Loucy (cell line): ENCODE measurements at regions not wholly inside any gene's neighbourhood (a gene's known extent, or its start where the extent isn't known, plus 50 kb on each side); places are given as distances from the start of the nearest gene placed in this dataset.

ENCODE experiments used
- H2AFZ ChIP-seq: fragments of 200-600 bp; sonication (generic); 2 replicates; pipeline ENCODE4 v1.6.0; 2016; ENCODE audit warnings: antibody characterized with exemption, mild to moderate bottlenecking, low read length, moderate library complexity
- H3F3A ChIP-seq: fragments of 200-600 bp; 2 replicates; pipeline ENCODE4 v1.6.0; 2016; ENCODE audit warnings: antibody characterized with exemption, low read depth, mild to moderate bottlenecking
- H3K27me3 ChIP-seq: fragments of 200-600 bp; sonication (generic); 2 replicates; pipeline ENCODE4 v1.6.1; 2014; ENCODE audit warnings: low read length, mild to moderate bottlenecking; ENCODE audit not compliant: insufficient read depth, poor library complexity, severe bottlenecking
- H3K36me3 ChIP-seq: fragments of 200-600 bp; sonication (generic); 2 replicates; pipeline ENCODE4 v1.6.1; 2016; ENCODE audit warnings: low read length; ENCODE audit not compliant: insufficient read depth
- H3K4me1 ChIP-seq: fragments of 200-600 bp; sonication (generic); 2 replicates; pipeline ENCODE4 v1.5.1; 2014; ENCODE audit warnings: low read length, mild to moderate bottlenecking; ENCODE audit not compliant: insufficient read depth, poor library complexity, severe bottlenecking
- H3K4me2 ChIP-seq: fragments of 200-600 bp; sonication (generic); 2 replicates; pipeline ENCODE4 v1.6.0; 2014; ENCODE audit warnings: antibody characterized with exemption, low read length, low read depth, mild to moderate bottlenecking; ENCODE audit not compliant: poor library complexity, severe bottlenecking
- H3K4me3 ChIP-seq: fragments of 200-600 bp; sonication (generic); 2 replicates; pipeline ENCODE4 v1.5.1; 2014; ENCODE audit warnings: low read length, mild to moderate bottlenecking, mixed read lengths; ENCODE audit not compliant: poor library complexity, severe bottlenecking
- H3K79me2 ChIP-seq: fragments of 200-600 bp; sonication (generic); 2 replicates; pipeline ENCODE4 v1.6.1; 2014; ENCODE audit warnings: low read length; ENCODE audit not compliant: insufficient read depth
- H3K9ac ChIP-seq: fragments of 200-600 bp; sonication (generic); 2 replicates; pipeline ENCODE4 v1.6.0; 2014; ENCODE audit warnings: mild to moderate bottlenecking, low read depth, low read length, moderate library complexity; ENCODE audit not compliant: poor library complexity, severe bottlenecking
- H3K9me2 ChIP-seq: fragments of 200-600 bp; sonication (generic); replicated peaks from 2 replicates; pipeline ENCODE4 v1.6.1; 2016; ENCODE audit warnings: low read depth, low read length, mixed read lengths
- H3K9me3 ChIP-seq: fragments of 200-600 bp; sonication (generic); 2 replicates; pipeline ENCODE4 v1.6.1; 2014; ENCODE audit warnings: mild to moderate bottlenecking, antibody characterized with exemption, low read length, low read depth; ENCODE audit not compliant: insufficient read depth
- H4K20me1 ChIP-seq: fragments of 200-600 bp; sonication (generic); 2 replicates; pipeline ENCODE4 v1.6.0; 2014; ENCODE audit warnings: antibody characterized with exemption, low read length, mild to moderate bottlenecking; ENCODE audit not compliant: insufficient read depth, poor library complexity, severe bottlenecking
- CTCF ChIP-seq: fragments of 200-600 bp; sonication (generic); conservative IDR thresholded peaks from 2 replicates; pipeline ENCODE4 v1.5.1; 2014; ENCODE audit warnings: mild to moderate bottlenecking, antibody characterized with exemption, low read length
- EZH2phosphoT487 ChIP-seq: fragments of 200-600 bp; IDR thresholded peaks from 2 replicates; pipeline ENCODE4 v1.6.1; 2018; ENCODE audit warnings: antibody characterized with exemption, mild to moderate bottlenecking, moderate library complexity, borderline replicate concordance

GRCh38 chr14:76673261-76673660 lies 88.0 kb upstream of the VASH1 start:
- no peaks in the 10 kb centered on the region for H4K20me1 ChIP-seq
- no peaks in the 10 kb centered on the region for H3K27me3 ChIP-seq
- no peak overlapping the region for H3K9ac ChIP-seq
- H3K4me3 ChIP-seq, result no peak overlapping the region
- no peak for TF ChIP-seq EZH2phosphoT487
- no peak for TF ChIP-seq CTCF
- H3K79me2 ChIP-seq, result no peaks in the 10 kb centered on the region
- H3K4me2 ChIP-seq, result no peak overlapping the region
- H3K36me3 ChIP-seq, result no peaks in the 10 kb centered on the region
- H3F3A ChIP-seq, result no peaks in the 10 kb centered on the region
- no peaks in the 10 kb centered on the region for H3K4me1 ChIP-seq
- no peak overlapping the region for H2AFZ ChIP-seq
- no peaks in the 10 kb centered on the region for H3K9me3 ChIP-seq
- H3K9me2 ChIP-seq, result no peaks in the 10 kb centered on the region

GRCh38 chr14:76675046-76675445 lies 86.2 kb upstream of the VASH1 start:
- H3K79me2 ChIP-seq, result no peaks in the 10 kb centered on the region
- H3F3A ChIP-seq, result no peaks in the 10 kb centered on the region
- no peaks in the 10 kb centered on the region for H3K4me1 ChIP-seq
- H3K9ac ChIP-seq, result no peak overlapping the region
- H3K27me3 ChIP-seq, result no peaks in the 10 kb centered on the region
- H3K9me2 ChIP-seq, result no peaks in the 10 kb centered on the region
- no peak overlapping the region for H2AFZ ChIP-seq
- H3K4me3 ChIP-seq, result no peak overlapping the region
- H3K36me3 ChIP-seq, result no peaks in the 10 kb centered on the region
- H3K4me2 ChIP-seq, result no peak overlapping the region
- H4K20me1 ChIP-seq, result no peaks in the 10 kb centered on the region
- no peak for TF ChIP-seq CTCF
- no peak for TF ChIP-seq EZH2phosphoT487
- H3K9me3 ChIP-seq, result no peaks in the 10 kb centered on the region

GRCh38 chr14:76676539-76676938 lies 84.7 kb upstream of the VASH1 start:
- Histone ChIP-seq H3K4me2 (no peak overlapping the region), H3K9ac (no peak overlapping the region), H3K36me3 (no peaks in the 10 kb centered on the region), H2AFZ (no peak overlapping the region), H3K9me3 (no peaks in the 10 kb centered on the region), H3K27me3 (no peaks in the 10 kb centered on the region), H3K4me3 (no peak overlapping the region), H3K79me2 (no peaks in the 10 kb centered on the region), H4K20me1 (no peaks in the 10 kb centered on the region), H3F3A (no peaks in the 10 kb centered on the region), H3K4me1 (no peaks in the 10 kb centered on the region), H3K9me2 (no peaks in the 10 kb centered on the region)
- TF ChIP-seq CTCF (no peak), EZH2phosphoT487 (no peak)
